ENCODE measurements at regions not wholly inside any gene's neighbourhood (a gene's known extent, or its start where the extent isn't known, plus 50 kb on each side); places are given as distances from the start of the nearest gene placed in this dataset.
A peak's percentile ranks its signal among the peaks of the same experiment; 100 is the strongest.

- no peak overlapping the region for H3K9ac ChIP-seq (ENCODE audit: insufficient read length, low read depth)
- peak; percentile 81 for DNase-seq (ENCODE audit: low read depth, low spot score)
Observed at GRCh38 chr5:62043289-62044280, 262.4 kb upstream of the KIF2A start.

GRCh38 chr5:62044989-62045388 is 261.0 kb upstream of the KIF2A start:
- no peaks in the 10 kb centered on the region for H3K4me1 ChIP-seq (ENCODE audit: insufficient read depth, insufficient read length)
- no peaks in the 10 kb centered on the region for H3K36me3 ChIP-seq (ENCODE audit: insufficient read depth, insufficient read length, low read length)
- H3K9me3 ChIP-seq (ENCODE audit: insufficient read depth, low read length), result no peaks in the 10 kb centered on the region
- H3K9ac ChIP-seq (ENCODE audit: insufficient read length, low read depth), result no peak overlapping the region
- DNase-seq (ENCODE audit: low read depth, low spot score), result no peak
- no peak overlapping the region for H3K4me3 ChIP-seq (ENCODE audit: insufficient read length, low read depth)
- no peak for TF ChIP-seq YY1 (IDR thresholded peaks at IDR 0.05; ENCODE audit: insufficient read depth, insufficient read length)
- no peak for TF ChIP-seq ZNF274 (IDR thresholded peaks at IDR 0.05; ENCODE audit: low read depth, low read length)
- TF ChIP-seq SUZ12 (IDR thresholded peaks at IDR 0.05; ENCODE audit: extremely low read depth, insufficient read depth, insufficient read length), result no peak
- H3K27me3 ChIP-seq (ENCODE audit: insufficient read depth, insufficient read length), result peaks cover 22% of the 10 kb centered on the region

More at GRCh38 chr5:62043289-62044280, 262.4 kb upstream of the KIF2A start:
- H3K4me3 ChIP-seq (ENCODE audit: insufficient read length, low read depth), result no peak overlapping the region
- H3K4me1 ChIP-seq (ENCODE audit: insufficient read depth, insufficient read length), result no peaks in the 10 kb centered on the region
- TF ChIP-seq SUZ12 (IDR thresholded peaks at IDR 0.05; ENCODE audit: extremely low read depth, insufficient read depth, insufficient read length), result no peak
- no peak for TF ChIP-seq YY1 (IDR thresholded peaks at IDR 0.05; ENCODE audit: insufficient read depth, insufficient read length)
- no peak for TF ChIP-seq ZNF274 (IDR thresholded peaks at IDR 0.05; ENCODE audit: low read depth, low read length)
- no peaks in the 10 kb centered on the region for H3K9me3 ChIP-seq (ENCODE audit: insufficient read depth, low read length)
- H3K27me3 ChIP-seq (ENCODE audit: insufficient read depth, insufficient read length), result peaks cover 26% of the 10 kb centered on the region
- H3K36me3 ChIP-seq (ENCODE audit: insufficient read depth, insufficient read length, low read length), result no peaks in the 10 kb centered on the region

- peaks cover 21% of the 10 kb centered on the region for H3K27me3 ChIP-seq (ENCODE audit: insufficient read depth, insufficient read length)
- TF ChIP-seq YY1 (IDR thresholded peaks at IDR 0.05; ENCODE audit: insufficient read depth, insufficient read length) (no peak), ZNF274 (IDR thresholded peaks at IDR 0.05; ENCODE audit: low read depth, low read length) (no peak), SUZ12 (IDR thresholded peaks at IDR 0.05; ENCODE audit: extremely low read depth, insufficient read depth, insufficient read length) (no peak)
- no peak overlapping the region for H3K9ac ChIP-seq (ENCODE audit: insufficient read length, low read depth)
- no peaks in the 10 kb centered on the region for H3K36me3 ChIP-seq (ENCODE audit: insufficient read depth, insufficient read length, low read length)
- no peak for DNase-seq (ENCODE audit: low read depth, low spot score)
- no peaks in the 10 kb centered on the region for H3K4me1 ChIP-seq (ENCODE audit: insufficient read depth, insufficient read length)
- H3K4me3 ChIP-seq (ENCODE audit: insufficient read length, low read depth), result no peak overlapping the region
- H3K9me3 ChIP-seq (ENCODE audit: insufficient read depth, low read length), result no peaks in the 10 kb centered on the region
Observed at GRCh38 chr5:62046191-62046590, 259.8 kb upstream of the KIF2A start.

- H3K36me3 ChIP-seq (ENCODE audit: insufficient read depth, insufficient read length, low read length), result no peaks in the 10 kb centered on the region
- no peak overlapping the region for H3K4me3 ChIP-seq (ENCODE audit: insufficient read length, low read depth)
- H3K27me3 ChIP-seq (ENCODE audit: insufficient read depth, insufficient read length), result no peaks in the 10 kb centered on the region
Observed at GRCh38 chr5:62051747-62052146, 254.3 kb upstream of the KIF2A start.

GRCh38 chr5:62059960-62060359 is 246.0 kb upstream of the KIF2A start:
- no peak overlapping the region for H3K9ac ChIP-seq (ENCODE audit: insufficient read length, low read depth)
- TF ChIP-seq ZNF274 (IDR thresholded peaks at IDR 0.05; ENCODE audit: low read depth, low read length) (no peak), YY1 (IDR thresholded peaks at IDR 0.05; ENCODE audit: insufficient read depth, insufficient read length) (no peak), SUZ12 (IDR thresholded peaks at IDR 0.05; ENCODE audit: extremely low read depth, insufficient read depth, insufficient read length) (no peak)
- no peak overlapping the region for H3K4me3 ChIP-seq (ENCODE audit: insufficient read length, low read depth)

More at GRCh38 chr5:62051747-62052146, 254.3 kb upstream of the KIF2A start:
- no peak for TF ChIP-seq YY1 (IDR thresholded peaks at IDR 0.05; ENCODE audit: insufficient read depth, insufficient read length)
- TF ChIP-seq ZNF274 (IDR thresholded peaks at IDR 0.05; ENCODE audit: low read depth, low read length), result no peak
- no peak for TF ChIP-seq SUZ12 (IDR thresholded peaks at IDR 0.05; ENCODE audit: extremely low read depth, insufficient read depth, insufficient read length)
- H3K9me3 ChIP-seq (ENCODE audit: insufficient read depth, low read length), result no peaks in the 10 kb centered on the region
- H3K9ac ChIP-seq (ENCODE audit: insufficient read length, low read depth), result no peak overlapping the region
- DNase-seq (ENCODE audit: low read depth, low spot score), result no peak
- H3K4me1 ChIP-seq (ENCODE audit: insufficient read depth, insufficient read length), result no peaks in the 10 kb centered on the region

GRCh38 chr5:62065050-62065449 is 241.0 kb upstream of the KIF2A start:
- Histone ChIP-seq H3K27me3 (ENCODE audit: insufficient read depth, insufficient read length) (no peaks in the 10 kb centered on the region), H3K36me3 (ENCODE audit: insufficient read depth, insufficient read length, low read length) (no peaks in the 10 kb centered on the region), H3K4me3 (ENCODE audit: insufficient read length, low read depth) (no peak overlapping the region), H3K4me1 (ENCODE audit: insufficient read depth, insufficient read length) (no peaks in the 10 kb centered on the region), H3K9me3 (ENCODE audit: insufficient read depth, low read length) (no peaks in the 10 kb centered on the region), H3K9ac (ENCODE audit: insufficient read length, low read depth) (no peak overlapping the region)
- TF ChIP-seq ZNF274 (IDR thresholded peaks at IDR 0.05; ENCODE audit: low read depth, low read length) (no peak), YY1 (IDR thresholded peaks at IDR 0.05; ENCODE audit: insufficient read depth, insufficient read length) (no peak), SUZ12 (IDR thresholded peaks at IDR 0.05; ENCODE audit: extremely low read depth, insufficient read depth, insufficient read length) (no peak)
- no peak for DNase-seq (ENCODE audit: low read depth, low spot score)

More at GRCh38 chr5:62059960-62060359, 246.0 kb upstream of the KIF2A start:
- Histone ChIP-seq H3K9me3 (ENCODE audit: insufficient read depth, low read length) (peaks cover 4% of the 10 kb centered on the region; the same call in 1 of the 2 replicates), H3K36me3 (ENCODE audit: insufficient read depth, insufficient read length, low read length) (no peaks in the 10 kb centered on the region), H3K27me3 (ENCODE audit: insufficient read depth, insufficient read length) (no peaks in the 10 kb centered on the region), H3K4me1 (ENCODE audit: insufficient read depth, insufficient read length) (no peaks in the 10 kb centered on the region)
- no peak for DNase-seq (ENCODE audit: low read depth, low spot score)

- no peaks in the 10 kb centered on the region for H3K9me3 ChIP-seq (ENCODE audit: insufficient read depth, low read length)
- TF ChIP-seq SUZ12 (IDR thresholded peaks at IDR 0.05; ENCODE audit: extremely low read depth, insufficient read depth, insufficient read length), result no peak
- no peak for TF ChIP-seq YY1 (IDR thresholded peaks at IDR 0.05; ENCODE audit: insufficient read depth, insufficient read length)
- no peak for TF ChIP-seq ZNF274 (IDR thresholded peaks at IDR 0.05; ENCODE audit: low read depth, low read length)
- no peaks in the 10 kb centered on the region for H3K4me1 ChIP-seq (ENCODE audit: insufficient read depth, insufficient read length)
- H3K9ac ChIP-seq (ENCODE audit: insufficient read length, low read depth), result no peak overlapping the region
- H3K27me3 ChIP-seq (ENCODE audit: insufficient read depth, insufficient read length), result no peaks in the 10 kb centered on the region
- DNase-seq (ENCODE audit: low read depth, low spot score), result no peak
- H3K4me3 ChIP-seq (ENCODE audit: insufficient read length, low read depth), result no peak overlapping the region
- H3K36me3 ChIP-seq (ENCODE audit: insufficient read depth, insufficient read length, low read length), result no peaks in the 10 kb centered on the region
Observed at GRCh38 chr5:62066761-62067277, 239.2 kb upstream of the KIF2A start.

All from NT2/D1 (cell line).